AG10803 (cell line): ENCODE measurements at regions not wholly inside any gene's neighbourhood (a gene's known extent, or its start where the extent isn't known, plus 50 kb on each side); places are given as distances from the start of the nearest gene placed in this dataset.

Experiments
- DNase-seq: peaks from one replicate; pipeline ENCODE4 v3.0.0; 2010; ENCODE audit warnings: low read depth
- H3K4me3 ChIP-seq: 2 replicates; pipeline ENCODE4 v1.5.1; 2011; ENCODE audit warnings: mild to moderate bottlenecking, low read length, control low read depth
- CTCF ChIP-seq: conservative IDR thresholded peaks from 2 replicates; pipeline ENCODE4 v1.5.1; 2011; ENCODE audit warnings: mild to moderate bottlenecking, low read length, control low read depth, inconsistent platforms

DNA sequence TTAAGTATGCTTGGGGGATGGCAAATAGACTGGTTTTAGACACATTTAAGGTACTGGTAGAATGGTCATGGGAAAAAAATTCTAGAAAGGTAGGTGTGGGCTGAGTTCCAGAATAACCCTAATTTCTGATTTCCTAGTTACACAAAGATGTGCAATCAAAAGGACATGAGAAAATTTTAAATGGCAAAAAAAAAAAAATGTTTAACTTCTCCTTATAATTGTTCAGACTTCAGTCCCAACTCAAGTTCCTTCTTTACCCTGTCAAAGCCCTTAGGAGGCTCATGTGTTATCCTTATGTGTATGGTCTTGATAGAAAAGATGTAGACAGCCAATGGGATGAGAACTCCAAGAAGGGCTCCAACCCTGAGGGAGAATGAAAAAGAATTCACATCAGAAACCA is 153.3 kb upstream of the PLEKHG7 start:
- no peak overlapping the region for H3K4me3 ChIP-seq
- no peak for DNase-seq
- no peak for TF ChIP-seq CTCF

- TF ChIP-seq CTCF: no peak
- no peak overlapping the region for H3K4me3 ChIP-seq
- no peak for DNase-seq
Observed at GRCh38 chr12:92547906-92548305, 154.9 kb upstream of the PLEKHG7 start.

GRCh38 chr12:92547420-92547819 is 155.4 kb upstream of the PLEKHG7 start:
- no peak overlapping the region for H3K4me3 ChIP-seq
- no peak for TF ChIP-seq CTCF
- no peak for DNase-seq

DNA sequence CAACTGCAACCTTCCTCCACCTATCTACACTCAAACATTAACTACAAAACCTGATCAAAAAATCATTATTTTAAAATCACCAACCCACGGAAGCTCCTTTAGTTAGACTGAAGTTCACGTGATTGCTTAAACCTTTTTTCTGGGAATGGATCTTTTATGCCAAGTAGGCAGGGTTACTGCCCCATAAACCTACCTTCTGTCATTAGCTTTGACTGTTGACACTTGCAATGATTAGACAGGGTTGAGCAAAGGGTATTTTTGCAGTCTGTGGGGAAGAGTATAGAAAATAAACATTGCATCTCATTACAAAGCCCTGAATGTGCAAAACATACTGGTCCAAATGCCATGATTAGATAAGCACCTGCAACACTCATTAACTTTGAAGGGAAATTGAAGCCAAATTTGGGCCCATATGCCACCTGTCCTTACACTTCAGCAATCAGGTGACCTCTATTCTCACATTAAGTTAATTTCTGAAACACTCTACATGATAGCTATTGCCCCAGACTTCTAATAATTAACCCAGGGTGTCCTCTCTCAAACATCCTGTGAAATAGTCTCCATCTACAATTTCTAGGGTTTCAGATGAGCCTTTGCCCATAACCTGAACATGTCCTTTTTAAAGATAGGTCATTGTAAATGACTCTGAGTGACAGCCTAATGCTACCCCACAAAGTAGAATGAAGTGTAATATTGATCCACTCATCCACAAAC is 156.0 kb upstream of the PLEKHG7 start:
- no peak overlapping the region for H3K4me3 ChIP-seq
- no peak for TF ChIP-seq CTCF
- DNase-seq: no peak

DNA sequence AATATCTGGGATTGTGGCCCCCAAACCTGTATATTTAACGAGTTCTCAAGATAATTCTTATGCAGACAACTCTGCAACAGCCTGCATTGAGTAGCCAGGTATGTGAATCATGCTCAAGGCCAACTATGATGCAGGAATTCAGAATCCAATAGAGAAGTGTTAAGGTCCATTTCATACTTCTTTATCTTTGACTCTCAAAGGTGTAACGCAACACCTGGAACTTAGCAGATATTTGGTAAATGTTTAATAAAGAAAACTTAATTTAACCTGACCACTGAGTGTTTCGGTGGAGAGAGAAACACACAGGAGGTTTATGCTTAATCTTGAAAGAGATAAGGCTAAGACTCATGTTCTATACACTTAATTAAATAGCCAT is 156.5 kb upstream of the PLEKHG7 start:
- no peak for TF ChIP-seq CTCF
- no peak overlapping the region for H3K4me3 ChIP-seq
- no peak for DNase-seq

DNA sequence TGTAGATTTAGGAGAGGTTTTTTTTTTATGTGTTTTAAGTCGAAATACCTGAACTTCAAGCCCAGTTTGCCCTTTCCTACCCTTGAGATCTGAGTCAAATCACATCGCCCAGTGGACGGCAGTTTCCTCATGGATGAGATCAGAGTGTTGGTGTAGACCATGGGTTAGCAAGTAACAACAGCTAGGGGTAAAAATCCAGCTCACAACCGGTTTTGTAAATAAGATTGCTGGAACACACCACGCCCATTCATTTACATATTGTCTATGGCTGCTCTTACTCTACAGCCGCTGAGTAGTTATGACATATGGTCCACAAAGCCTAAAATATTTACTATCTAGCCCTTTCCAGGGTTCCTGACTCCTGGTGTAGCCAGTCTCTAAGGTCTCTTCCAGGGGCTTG is 158.5 kb upstream of the PLEKHG7 start:
- no peak for TF ChIP-seq CTCF
- no peak for DNase-seq

DNA sequence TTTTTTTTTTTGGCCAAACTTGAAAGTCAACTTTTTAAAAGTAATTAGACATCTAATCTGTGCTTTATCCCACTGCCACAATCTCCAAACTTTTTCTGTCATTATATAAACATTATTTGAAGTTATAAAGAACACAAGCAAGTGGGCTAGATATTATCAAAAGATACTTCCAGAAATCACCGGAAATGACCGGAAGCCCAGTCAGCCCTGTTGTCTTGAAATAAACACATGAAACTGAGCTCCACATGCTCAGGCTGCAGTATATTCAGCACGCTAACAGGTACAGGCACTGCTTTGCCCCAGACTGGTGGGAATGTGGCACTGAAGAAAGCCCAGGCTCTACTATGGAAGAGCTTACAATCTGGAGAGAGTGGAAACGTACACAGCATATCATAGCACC is 158.9 kb upstream of the PLEKHG7 start:
- no peak overlapping the region for H3K4me3 ChIP-seq
- no peak for TF ChIP-seq CTCF
- DNase-seq: no peak

More for the DNA sequence above, 158.5 kb upstream of the PLEKHG7 start:
- H3K4me3 ChIP-seq: no peak overlapping the region
